ENCODE measurements at regions not wholly inside any gene's neighbourhood (a gene's known extent, or its start where the extent isn't known, plus 50 kb on each side); places are given as distances from the start of the nearest gene placed in this dataset.
"Not testable (repeated sequence)": the region's sequence is repeated elsewhere in the genome, so short reads cannot be mapped to it uniquely, and the experiment has no call there.

- H3K27me3 Mint-ChIP-seq = peaks cover 2% of the 10 kb centered on the region
- H3K27ac Mint-ChIP-seq = no peak overlapping the region
- ATAC-seq (no peak), DNase-seq (no peak)
- no peak overlapping the region for H3K4me3 Mint-ChIP-seq
- ChIA-PET CTCF (no interaction called here), POLR2A (no interaction called here)
- intact Hi-C loops (cut with micrococcal nuclease) = no loop called here
- no peaks in the 10 kb centered on the region for H3K9me3 Mint-ChIP-seq
- H3K4me1 Mint-ChIP-seq (ENCODE audit: low read depth) = no peaks in the 10 kb centered on the region
- TF ChIP-seq, protein P1, sequence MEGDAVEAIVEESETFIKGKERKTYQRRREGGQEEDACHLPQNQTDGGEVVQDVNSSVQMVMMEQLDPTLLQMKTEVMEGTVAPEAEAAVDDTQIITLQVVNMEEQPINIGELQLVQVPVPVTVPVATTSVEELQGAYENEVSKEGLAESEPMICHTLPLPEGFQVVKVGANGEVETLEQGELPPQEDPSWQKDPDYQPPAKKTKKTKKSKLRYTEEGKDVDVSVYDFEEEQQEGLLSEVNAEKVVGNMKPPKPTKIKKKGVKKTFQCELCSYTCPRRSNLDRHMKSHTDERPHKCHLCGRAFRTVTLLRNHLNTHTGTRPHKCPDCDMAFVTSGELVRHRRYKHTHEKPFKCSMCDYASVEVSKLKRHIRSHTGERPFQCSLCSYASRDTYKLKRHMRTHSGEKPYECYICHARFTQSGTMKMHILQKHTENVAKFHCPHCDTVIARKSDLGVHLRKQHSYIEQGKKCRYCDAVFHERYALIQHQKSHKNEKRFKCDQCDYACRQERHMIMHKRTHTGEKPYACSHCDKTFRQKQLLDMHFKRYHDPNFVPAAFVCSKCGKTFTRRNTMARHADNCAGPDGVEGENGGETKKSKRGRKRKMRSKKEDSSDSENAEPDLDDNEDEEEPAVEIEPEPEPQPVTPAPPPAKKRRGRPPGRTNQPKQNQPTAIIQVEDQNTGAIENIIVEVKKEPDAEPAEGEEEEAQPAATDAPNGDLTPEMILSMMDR (IDR thresholded peaks at IDR 0.05) = no peak
- peaks cover 2% of the 10 kb centered on the region for H3K36me3 Mint-ChIP-seq (ENCODE audit: low read depth)
These were observed 207.0 kb downstream of the TMEM121 start for GRCh38 chr14:105733081-105734065.

GRCh38 chr14:105734241-105734640 lies 207.9 kb downstream of the TMEM121 start:
- H3K27me3 Mint-ChIP-seq; H3K4me1 Mint-ChIP-seq (ENCODE audit: low read depth); intact Hi-C loops (cut with micrococcal nuclease): not testable (repeated sequence)

DNA sequence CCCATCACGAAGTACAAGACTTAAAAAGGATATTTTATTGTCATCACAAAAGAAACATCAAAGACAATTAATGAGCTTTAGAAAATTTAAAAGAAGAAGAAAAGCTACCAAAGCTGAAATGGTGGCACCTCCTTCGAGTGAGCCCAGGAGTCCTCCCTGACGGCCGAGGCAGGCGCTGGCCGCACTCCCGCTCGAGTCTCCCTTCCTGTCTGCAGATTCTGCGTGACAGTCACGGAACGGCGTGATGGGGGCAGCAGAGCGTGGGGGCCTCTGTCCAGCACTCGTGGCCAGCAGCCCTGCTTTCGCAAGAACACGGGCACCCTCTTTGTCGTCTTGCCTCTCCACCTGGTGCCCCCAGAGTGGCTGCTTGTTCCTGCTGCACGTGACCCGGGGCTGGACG lies 209.9 kb downstream of the TMEM121 start:
- H3K27ac Mint-ChIP-seq; CTCF ChIA-PET; H3K27me3 Mint-ChIP-seq; POLR2A ChIA-PET; intact Hi-C loops (cut with micrococcal nuclease); H3K36me3 Mint-ChIP-seq (ENCODE audit: low read depth); H3K4me3 Mint-ChIP-seq; H3K9me3 Mint-ChIP-seq; H3K4me1 Mint-ChIP-seq (ENCODE audit: low read depth); DNase-seq; ATAC-seq: not testable (repeated sequence)

More at GRCh38 chr14:105734241-105734640, 207.9 kb downstream of the TMEM121 start:
- H3K9me3 Mint-ChIP-seq; POLR2A ChIA-PET; ATAC-seq; H3K27ac Mint-ChIP-seq; H3K4me3 Mint-ChIP-seq; DNase-seq; H3K36me3 Mint-ChIP-seq (ENCODE audit: low read depth); CTCF ChIA-PET: not testable (repeated sequence)

GRCh38 chr14:105737504-105738246 lies 211.3 kb downstream of the TMEM121 start:
- TF ChIP-seq, protein P1 (IDR thresholded peaks at IDR 0.05) = no peak
- ATAC-seq = no peak
- Mint-ChIP-seq H3K9me3 (no peaks in the 10 kb centered on the region), H3K4me3 (no peak overlapping the region), H3K4me1 (ENCODE audit: low read depth) (no peaks in the 10 kb centered on the region), H3K27ac (no peak overlapping the region), H3K36me3 (ENCODE audit: low read depth) (no peaks in the 10 kb centered on the region), H3K27me3 (no peaks in the 10 kb centered on the region)
- CTCF ChIA-PET = no interaction called here
- POLR2A ChIA-PET = no interaction called here
- intact Hi-C loops (cut with micrococcal nuclease) = no loop called here
- DNase-seq = no peak

- Mint-ChIP-seq H3K9me3 (no peaks in the 10 kb centered on the region), H3K27me3 (no peaks in the 10 kb centered on the region), H3K27ac (no peak overlapping the region), H3K36me3 (ENCODE audit: low read depth) (no peaks in the 10 kb centered on the region), H3K4me3 (no peak overlapping the region), H3K4me1 (ENCODE audit: low read depth) (no peaks in the 10 kb centered on the region)
- intact Hi-C loops (cut with micrococcal nuclease) = no loop called here
- DNase-seq = no peak
- ChIA-PET POLR2A (no interaction called here), CTCF (no interaction called here)
- no peak for ATAC-seq
- TF ChIP-seq, protein P1 (IDR thresholded peaks at IDR 0.05) = no peak
These were observed 212.3 kb downstream of the TMEM121 start for GRCh38 chr14:105738638-105739037.
